HPDE6-E6E7 (cell line): ENCODE measurements at regions not wholly inside any gene's neighbourhood (a gene's known extent, or its start where the extent isn't known, plus 50 kb on each side); places are given as distances from the start of the nearest gene placed in this dataset.
"Not testable (repeated sequence)": the region's sequence is repeated elsewhere in the genome, so short reads cannot be mapped to it uniquely, and the experiment has no call there.

Experiments
- DNase-seq: peaks from one replicate; pipeline ENCODE4 v3.0.0; 2011; ENCODE audit warnings: missing footprints; ENCODE audit errors: extremely low spot score

DNA sequence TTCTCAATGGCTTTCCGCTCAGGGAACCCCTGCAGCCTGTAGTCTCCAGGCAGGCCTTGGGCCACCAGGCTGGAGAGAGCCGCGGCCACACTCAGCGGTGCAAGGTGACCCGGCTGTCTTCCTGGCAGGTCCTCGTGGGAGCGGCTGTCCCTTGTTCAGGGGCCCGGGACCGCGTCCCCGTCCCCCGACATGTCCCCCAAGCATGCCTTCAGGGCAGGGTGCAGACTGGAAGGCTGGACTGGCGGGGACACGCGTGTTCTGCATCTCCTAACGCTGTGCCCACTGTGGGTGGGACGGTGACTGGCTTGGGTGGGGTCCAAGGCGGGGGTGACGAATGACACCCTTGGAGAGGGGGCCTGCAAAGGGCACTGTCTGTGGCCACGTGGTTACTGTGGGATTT, 93.6 kb downstream of the WTIP start:
- DNase-seq: no peak

DNA sequence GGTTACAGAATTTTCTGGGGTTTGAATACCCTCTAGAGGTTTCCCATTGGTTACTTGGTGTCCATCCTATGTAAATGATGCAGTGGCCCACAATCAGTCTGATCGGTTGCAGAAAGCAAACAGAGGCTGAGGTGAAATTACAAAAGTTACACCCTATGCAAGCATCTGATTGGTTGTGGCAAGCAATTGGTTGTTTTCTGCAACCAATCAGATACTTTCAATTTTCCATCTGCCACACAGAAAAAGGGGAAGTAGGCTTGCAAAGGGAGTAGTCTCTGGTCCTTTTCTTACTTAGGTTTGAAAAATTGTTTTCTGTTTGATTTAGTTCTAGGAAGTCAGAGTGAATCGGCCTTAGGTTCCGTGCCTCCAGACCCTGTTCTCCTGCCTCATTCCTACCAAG, 93.1 kb downstream of the WTIP start:
- DNase-seq: no peak

DNA sequence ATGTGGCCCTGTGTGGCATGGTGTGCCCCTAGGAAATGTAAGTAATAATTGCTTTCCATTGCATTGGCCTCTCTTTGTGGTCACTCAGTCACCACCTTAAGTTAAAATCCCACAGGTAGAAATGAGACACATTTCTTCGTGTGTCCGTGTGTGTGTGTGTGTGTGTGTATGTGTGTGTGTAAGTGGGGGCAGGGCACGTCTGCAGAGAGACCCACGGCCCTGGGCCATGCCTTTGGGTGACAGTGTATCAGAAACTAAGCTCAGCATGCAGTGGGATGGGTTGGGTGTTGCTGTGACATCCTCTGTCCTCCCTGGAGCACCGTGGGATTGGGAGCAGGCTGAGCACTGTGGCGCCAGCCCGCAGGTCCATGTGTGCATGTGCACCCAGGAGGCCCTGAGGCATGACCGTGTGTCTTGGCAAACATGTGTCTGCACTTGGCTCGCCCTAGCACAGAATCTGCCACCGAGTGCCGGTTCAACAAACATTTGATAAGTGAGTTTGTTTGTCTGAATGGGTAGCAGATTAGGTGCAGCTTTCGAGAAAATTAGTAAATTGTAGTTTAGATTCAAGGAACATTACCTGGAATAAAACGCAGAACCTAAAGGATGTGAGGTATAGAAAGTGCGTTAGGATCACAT, 91.8 kb downstream of the WTIP start:
- no peak for DNase-seq

DNA sequence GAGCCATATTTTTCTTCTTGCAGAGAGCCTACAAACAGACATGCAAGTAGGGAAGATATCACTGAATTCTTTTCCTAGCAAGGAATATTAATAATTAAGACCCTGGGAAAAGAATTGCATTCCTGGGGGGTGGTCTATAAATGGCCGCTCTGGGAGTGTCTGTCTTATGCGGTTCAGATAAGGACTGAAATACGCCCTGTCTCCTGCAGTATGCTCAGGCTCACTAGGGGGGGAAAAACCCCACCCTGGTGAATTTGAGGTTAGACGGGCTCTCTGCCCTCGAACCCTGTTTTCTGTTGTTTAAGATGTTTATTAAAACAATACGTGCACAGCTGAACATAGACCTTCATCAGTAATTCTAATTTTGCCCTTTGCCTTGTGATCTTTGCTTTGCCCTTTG, 88.6 kb downstream of the WTIP start:
- DNase-seq: not testable (repeated sequence)

GRCh38 chr19:34562344-34562743, 80.8 kb downstream of the WTIP start:
- DNase-seq: not testable (repeated sequence)
